ENCODE measurements at regions not wholly inside any gene's neighbourhood (a gene's known extent, or its start where the extent isn't known, plus 50 kb on each side); places are given as distances from the start of the nearest gene placed in this dataset.

DNA sequence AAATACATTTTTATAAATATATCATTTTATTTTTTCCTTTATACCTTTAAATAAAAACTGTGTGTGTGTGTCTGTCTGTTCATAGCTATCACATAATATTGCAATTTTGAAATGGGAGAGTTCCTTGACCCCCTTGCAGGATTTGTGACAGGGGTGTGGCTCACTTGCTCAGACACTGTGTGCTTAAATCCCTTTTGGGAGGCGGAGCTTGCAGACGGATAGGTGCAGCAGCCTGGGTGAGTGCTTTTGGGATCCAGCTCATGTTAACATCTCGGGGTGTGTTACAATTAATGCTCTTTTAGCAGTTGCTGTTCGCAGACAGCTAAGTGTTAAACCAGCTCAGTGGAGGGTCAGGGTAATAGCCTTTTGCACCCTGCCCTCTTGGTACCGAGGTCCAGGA lies 459.8 kb downstream of the IPMK start:
- H3K27ac ChIP-seq (ENCODE audit: low read length) = no peak overlapping the region
- DNase-seq (ENCODE audit: low read depth, low spot score) = no peak
- H3K27me3 ChIP-seq (ENCODE audit: control insufficient read depth, insufficient read depth, low read length) = no peaks in the 10 kb centered on the region
- no peak overlapping the region for H3K4me3 ChIP-seq (ENCODE audit: low read depth in 2 of 2, low read length in 2 of 2)
- no peaks in the 10 kb centered on the region for H3K9me3 ChIP-seq (ENCODE audit: control insufficient read depth, insufficient read depth, low read depth, low read length)
- ChIA-PET POLR2A (no interaction called here), CTCF (no interaction called here)
- in situ Hi-C loops (cut with HindIII; ENCODE audit: low pct_unique_long_range_greater_than_20kb, low sequenced_read_pairs) (no loop called here), intact Hi-C loops (cut with micrococcal nuclease; ENCODE audit: unreplicated experiment) (no loop called here)
- no peak for TF ChIP-seq SIN3A (IDR thresholded peaks at IDR 0.05; ENCODE audit: borderline replicate concordance, insufficient read depth, low read depth, low read length)
- TF ChIP-seq, protein P1, sequence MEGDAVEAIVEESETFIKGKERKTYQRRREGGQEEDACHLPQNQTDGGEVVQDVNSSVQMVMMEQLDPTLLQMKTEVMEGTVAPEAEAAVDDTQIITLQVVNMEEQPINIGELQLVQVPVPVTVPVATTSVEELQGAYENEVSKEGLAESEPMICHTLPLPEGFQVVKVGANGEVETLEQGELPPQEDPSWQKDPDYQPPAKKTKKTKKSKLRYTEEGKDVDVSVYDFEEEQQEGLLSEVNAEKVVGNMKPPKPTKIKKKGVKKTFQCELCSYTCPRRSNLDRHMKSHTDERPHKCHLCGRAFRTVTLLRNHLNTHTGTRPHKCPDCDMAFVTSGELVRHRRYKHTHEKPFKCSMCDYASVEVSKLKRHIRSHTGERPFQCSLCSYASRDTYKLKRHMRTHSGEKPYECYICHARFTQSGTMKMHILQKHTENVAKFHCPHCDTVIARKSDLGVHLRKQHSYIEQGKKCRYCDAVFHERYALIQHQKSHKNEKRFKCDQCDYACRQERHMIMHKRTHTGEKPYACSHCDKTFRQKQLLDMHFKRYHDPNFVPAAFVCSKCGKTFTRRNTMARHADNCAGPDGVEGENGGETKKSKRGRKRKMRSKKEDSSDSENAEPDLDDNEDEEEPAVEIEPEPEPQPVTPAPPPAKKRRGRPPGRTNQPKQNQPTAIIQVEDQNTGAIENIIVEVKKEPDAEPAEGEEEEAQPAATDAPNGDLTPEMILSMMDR (IDR thresholded peaks at IDR 0.05) = no peak
- TF ChIP-seq, protein P2, sequence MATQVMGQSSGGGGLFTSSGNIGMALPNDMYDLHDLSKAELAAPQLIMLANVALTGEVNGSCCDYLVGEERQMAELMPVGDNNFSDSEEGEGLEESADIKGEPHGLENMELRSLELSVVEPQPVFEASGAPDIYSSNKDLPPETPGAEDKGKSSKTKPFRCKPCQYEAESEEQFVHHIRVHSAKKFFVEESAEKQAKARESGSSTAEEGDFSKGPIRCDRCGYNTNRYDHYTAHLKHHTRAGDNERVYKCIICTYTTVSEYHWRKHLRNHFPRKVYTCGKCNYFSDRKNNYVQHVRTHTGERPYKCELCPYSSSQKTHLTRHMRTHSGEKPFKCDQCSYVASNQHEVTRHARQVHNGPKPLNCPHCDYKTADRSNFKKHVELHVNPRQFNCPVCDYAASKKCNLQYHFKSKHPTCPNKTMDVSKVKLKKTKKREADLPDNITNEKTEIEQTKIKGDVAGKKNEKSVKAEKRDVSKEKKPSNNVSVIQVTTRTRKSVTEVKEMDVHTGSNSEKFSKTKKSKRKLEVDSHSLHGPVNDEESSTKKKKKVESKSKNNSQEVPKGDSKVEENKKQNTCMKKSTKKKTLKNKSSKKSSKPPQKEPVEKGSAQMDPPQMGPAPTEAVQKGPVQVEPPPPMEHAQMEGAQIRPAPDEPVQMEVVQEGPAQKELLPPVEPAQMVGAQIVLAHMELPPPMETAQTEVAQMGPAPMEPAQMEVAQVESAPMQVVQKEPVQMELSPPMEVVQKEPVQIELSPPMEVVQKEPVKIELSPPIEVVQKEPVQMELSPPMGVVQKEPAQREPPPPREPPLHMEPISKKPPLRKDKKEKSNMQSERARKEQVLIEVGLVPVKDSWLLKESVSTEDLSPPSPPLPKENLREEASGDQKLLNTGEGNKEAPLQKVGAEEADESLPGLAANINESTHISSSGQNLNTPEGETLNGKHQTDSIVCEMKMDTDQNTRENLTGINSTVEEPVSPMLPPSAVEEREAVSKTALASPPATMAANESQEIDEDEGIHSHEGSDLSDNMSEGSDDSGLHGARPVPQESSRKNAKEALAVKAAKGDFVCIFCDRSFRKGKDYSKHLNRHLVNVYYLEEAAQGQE (IDR thresholded peaks at IDR 0.05; ENCODE audit: insufficient read depth in 1 of 2, low read depth in 2 of 2, low read length in 1 of 2) = no peak
- no peak for TF ChIP-seq POLR2AphosphoS5 (IDR thresholded peaks at IDR 0.05; ENCODE audit: low read depth, low read length)
- TF ChIP-seq TCF7L2 (IDR thresholded peaks at IDR 0.05; ENCODE audit: low read depth, low read length) = no peak
- no peaks in the 10 kb centered on the region for H3K36me3 ChIP-seq (ENCODE audit: control insufficient read depth, insufficient read depth, low read length)
- H3K4me1 ChIP-seq (ENCODE audit: control insufficient read depth, insufficient read depth, low read length) = no peaks in the 10 kb centered on the region
- BruUV-seq (replicated peaks) = no TSS peak
- no peak for ATAC-seq

DNA sequence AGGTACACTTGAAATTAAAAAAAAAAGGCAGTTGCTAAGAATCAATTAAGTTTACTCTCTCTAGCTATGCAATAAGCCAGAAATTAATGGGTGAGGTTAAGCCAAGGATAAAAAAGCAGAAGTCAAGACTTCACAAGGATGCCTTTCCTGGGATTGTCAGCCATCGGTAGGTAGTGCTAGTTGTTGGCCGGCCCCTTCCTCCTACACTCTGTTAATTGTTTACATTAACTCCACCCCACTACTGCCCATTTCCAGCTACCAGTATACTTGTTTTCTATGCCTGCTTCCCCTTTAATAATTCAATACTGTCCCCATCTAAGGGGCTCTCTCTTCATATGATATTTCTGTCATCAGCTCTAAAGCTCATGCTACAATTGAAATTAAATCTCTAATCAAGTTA lies 461.0 kb downstream of the IPMK start:
- in situ Hi-C loops (cut with HindIII; ENCODE audit: low pct_unique_long_range_greater_than_20kb, low sequenced_read_pairs) (no loop called here), intact Hi-C loops (cut with micrococcal nuclease; ENCODE audit: unreplicated experiment) (no loop called here)
- Histone ChIP-seq H3K4me3 (ENCODE audit: low read depth in 2 of 2, low read length in 2 of 2) (no peak overlapping the region), H3K27ac (ENCODE audit: low read length) (no peak overlapping the region), H3K27me3 (ENCODE audit: control insufficient read depth, insufficient read depth, low read length) (no peaks in the 10 kb centered on the region), H3K4me1 (ENCODE audit: control insufficient read depth, insufficient read depth, low read length) (no peaks in the 10 kb centered on the region), H3K36me3 (ENCODE audit: control insufficient read depth, insufficient read depth, low read length) (no peaks in the 10 kb centered on the region), H3K9me3 (ENCODE audit: control insufficient read depth, insufficient read depth, low read depth, low read length) (no peaks in the 10 kb centered on the region)
- POLR2A ChIA-PET = no interaction called here
- TF ChIP-seq POLR2AphosphoS5 (IDR thresholded peaks at IDR 0.05; ENCODE audit: low read depth, low read length) (no peak), SIN3A (IDR thresholded peaks at IDR 0.05; ENCODE audit: borderline replicate concordance, insufficient read depth, low read depth, low read length) (no peak), TCF7L2 (IDR thresholded peaks at IDR 0.05; ENCODE audit: low read depth, low read length) (no peak)
- TF ChIP-seq, protein P2 (IDR thresholded peaks at IDR 0.05; ENCODE audit: insufficient read depth in 1 of 2, low read depth in 2 of 2, low read length in 1 of 2) = no peak
- TF ChIP-seq, protein P1 (IDR thresholded peaks at IDR 0.05) = no peak
- no peak for DNase-seq (ENCODE audit: low read depth, low spot score)
- no peak for ATAC-seq
- BruUV-seq (replicated peaks) = no TSS peak
- CTCF ChIA-PET = no interaction called here

Data from Panc1 (cell line).